HG02798 (cell line): ENCODE measurements at regions not wholly inside any gene's neighbourhood (a gene's known extent, or its start where the extent isn't known, plus 50 kb on each side); places are given as distances from the start of the nearest gene placed in this dataset.
"Not testable (repeated sequence)": the region's sequence is repeated elsewhere in the genome, so short reads cannot be mapped to it uniquely, and the experiment has no call there.

ENCODE experiments used
- ATAC-seq: cut with Tn5 transposase; IDR thresholded peaks from one replicate; pipeline ENCODE4 v1.9.1; 2021; ENCODE audit warnings: mild to moderate bottlenecking; ENCODE audit not compliant: unreplicated experiment, poor library complexity

GRCh38 chr1:232332710-232333418, 297.1 kb downstream of the SIPA1L2 start:
- ATAC-seq, result not testable (repeated sequence)

- ATAC-seq, result no peak
Measured at GRCh38 chr1:232329103-232329813, 300.7 kb downstream of the SIPA1L2 start.

DNA sequence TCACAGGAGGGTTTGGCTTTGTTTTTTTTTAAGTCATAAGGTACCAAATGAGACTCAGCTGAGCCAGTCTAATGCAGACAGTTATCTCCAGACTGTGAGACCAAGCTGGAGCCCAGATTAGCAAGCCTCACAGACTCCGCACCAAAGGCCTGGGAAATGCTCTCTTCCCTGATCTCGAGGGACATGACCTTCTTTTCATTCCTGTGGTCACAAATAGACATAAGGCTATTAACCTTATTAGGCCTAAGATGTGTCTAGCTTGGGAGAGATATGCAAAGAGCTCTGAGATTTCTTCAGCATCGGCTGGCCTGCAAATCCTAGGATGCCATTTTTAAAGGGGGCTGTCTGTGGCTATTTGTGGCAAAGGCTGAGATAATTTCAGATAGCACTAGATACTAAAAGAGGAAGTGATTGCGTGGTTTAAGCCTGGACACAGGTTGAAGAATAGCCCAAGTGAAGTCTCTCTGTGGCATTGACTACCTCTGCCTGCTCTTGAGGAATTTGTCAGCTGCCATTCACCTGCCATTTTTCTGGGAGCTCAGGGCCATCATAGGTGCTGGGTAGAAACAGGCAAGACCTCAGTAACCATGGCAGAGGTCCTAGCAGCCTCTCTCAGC, 301.3 kb downstream of the SIPA1L2 start:
- ATAC-seq, result no peak

DNA sequence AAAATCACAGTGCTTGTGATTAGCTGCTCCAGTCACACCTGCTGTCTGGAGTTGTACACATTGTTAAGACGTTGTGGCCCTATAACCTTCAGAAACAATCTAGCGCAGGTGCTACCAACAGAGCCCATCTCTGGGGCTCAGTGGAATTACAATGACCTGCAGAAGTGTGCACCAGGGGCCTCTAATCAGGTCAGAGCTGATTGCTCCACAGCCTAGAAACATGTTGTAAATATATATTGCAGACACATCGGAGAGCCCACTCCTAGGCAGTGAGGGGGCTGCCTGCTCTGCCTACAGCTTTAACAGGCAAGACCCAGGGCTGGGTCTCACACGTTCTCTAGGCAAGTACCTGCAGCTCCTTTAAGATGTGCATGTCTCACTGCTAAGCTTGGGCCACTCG, 302.0 kb downstream of the SIPA1L2 start:
- no peak for ATAC-seq

- no peak for ATAC-seq
Measured at GRCh38 chr1:232327269-232327668, 302.7 kb downstream of the SIPA1L2 start.

- ATAC-seq, result no peak
Measured at GRCh38 chr1:232322162-232322734, 307.7 kb downstream of the SIPA1L2 start.

GRCh38 chr1:232319518-232320210, 310.3 kb downstream of the SIPA1L2 start:
- ATAC-seq, result no peak

- no peak for ATAC-seq
Measured at GRCh38 chr1:232319072-232319471, 310.9 kb downstream of the SIPA1L2 start.

DNA sequence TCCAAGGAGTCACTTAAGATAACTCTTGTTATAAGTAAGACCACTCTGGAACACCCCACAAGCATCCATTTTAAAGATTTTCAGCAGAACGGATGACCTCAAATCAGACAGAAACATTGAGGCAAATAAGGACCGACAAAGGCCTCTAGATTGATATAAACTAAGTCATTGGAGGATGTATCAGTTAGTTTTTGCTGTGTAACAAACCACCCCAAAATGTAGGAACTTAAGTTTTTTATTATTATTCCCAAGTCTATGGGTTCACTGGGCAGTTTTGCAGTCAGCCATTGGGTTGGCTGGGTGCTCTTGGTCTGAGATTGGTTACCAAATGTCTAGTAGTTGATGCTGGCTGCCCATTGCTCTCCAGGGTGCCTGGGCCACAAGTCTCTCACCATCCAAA, 311.8 kb downstream of the SIPA1L2 start:
- no peak for ATAC-seq

- no peak for ATAC-seq
Measured at GRCh38 chr1:232317350-232317749, 312.6 kb downstream of the SIPA1L2 start.

DNA sequence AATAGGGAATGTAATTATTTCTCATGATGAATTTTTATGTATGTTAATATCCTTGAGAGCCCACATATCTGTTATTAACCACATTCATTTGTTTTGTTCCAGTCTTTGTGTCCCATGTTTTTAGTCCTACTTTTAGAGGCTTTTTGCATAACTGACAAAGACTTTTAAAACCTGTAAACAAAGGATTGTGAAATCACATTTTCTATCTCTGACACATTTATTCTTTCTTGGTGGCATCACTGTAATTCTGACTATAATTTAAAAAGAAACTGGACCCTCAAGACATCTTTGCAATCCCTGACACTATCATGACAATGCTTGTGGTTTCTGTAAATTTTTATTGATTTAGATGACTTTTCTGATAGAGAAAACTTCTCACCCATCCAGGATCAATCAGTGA, 313.1 kb downstream of the SIPA1L2 start:
- ATAC-seq, result no peak

DNA sequence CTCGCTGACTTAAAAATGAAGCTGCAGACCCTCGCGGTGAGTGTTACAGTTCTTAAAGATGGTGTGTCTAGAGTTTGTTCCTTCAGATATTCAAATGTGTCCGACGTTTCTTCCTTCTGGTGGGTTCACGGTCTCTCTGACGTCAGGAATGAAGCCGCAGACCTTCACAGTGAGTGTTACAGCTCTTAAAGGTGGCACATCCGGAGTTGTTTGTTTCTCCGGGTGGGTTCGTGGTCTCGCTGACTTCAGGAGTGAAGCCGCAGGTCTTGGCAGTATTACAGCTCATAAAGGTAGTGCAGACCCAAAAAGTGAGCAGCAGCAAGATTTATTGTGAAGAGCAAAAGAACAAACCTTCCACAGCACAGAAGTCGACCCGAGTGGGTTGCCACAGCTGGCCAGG, 316.1 kb downstream of the SIPA1L2 start:
- ATAC-seq, result not testable (repeated sequence)

- ATAC-seq, result no peak
Measured at GRCh38 chr1:232310541-232310940, 319.4 kb downstream of the SIPA1L2 start.

- no peak for ATAC-seq
Measured at GRCh38 chr1:232308616-232309015, 321.3 kb downstream of the SIPA1L2 start.

DNA sequence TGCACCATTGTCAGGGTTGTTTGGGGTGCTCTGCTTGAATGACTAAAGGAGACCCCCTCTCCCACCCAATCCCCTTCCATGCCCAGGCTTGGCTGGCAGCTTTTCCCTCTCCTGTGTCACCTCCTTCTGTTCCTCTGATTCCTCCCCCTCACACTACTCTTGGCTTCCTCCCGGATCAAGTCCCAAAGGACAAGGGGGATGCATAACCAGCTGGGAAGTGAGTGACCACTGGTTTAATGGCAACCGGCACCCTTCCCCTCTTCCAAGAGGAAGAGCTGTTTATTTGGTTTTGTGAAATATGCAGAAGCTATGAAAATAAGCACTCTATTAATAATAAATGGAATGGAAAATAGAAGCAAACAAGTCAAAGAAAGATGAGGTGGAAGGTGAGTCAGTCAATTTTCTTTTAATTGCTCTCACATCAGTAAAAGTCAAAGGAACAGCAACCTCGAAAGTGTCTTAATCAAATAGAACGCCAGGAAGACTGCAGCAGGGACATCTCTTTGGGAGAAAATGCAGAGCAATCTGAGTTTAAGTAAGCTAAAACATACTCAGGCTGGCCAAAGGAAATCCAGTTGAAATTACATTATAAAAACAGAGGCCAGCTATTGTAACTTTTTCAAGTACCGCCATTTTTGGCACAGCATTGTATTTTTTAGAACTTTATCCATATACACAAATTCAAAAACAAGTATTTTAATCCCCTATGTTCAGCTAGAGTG, 322.5 kb downstream of the SIPA1L2 start:
- no peak for ATAC-seq

DNA sequence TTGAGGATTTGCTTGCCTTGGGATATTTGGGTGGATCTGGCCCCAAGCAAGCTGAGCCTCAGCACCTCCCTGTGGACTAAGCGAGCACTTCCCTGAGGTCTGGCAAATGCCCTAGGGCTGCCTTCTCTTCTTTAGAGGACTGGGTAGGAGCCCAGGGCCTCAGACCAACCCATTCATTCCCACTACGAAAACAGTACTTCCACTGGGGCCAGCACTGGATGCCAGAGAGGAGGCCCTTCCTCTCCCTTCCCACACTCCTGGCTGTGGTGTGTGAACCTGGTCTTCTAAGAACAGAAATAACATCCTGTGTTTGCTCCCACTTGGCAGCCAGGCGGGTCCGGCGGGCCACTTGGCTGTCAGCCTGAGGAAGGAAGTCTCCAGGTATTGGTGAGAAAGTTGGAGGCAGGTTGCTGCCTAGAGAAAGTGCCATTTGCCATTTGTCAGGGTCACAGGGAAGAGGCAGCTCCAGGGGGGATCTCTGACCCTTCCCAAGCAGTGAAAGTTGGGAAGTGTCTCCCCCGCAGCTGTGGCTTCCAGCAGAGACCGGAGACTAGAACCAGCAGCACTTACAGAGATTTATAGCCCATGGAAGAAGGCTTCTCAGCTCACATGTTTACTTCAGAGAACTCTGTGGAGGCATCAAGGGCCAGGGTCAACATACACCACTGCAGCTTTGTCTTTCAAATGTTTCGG, 323.5 kb downstream of the SIPA1L2 start:
- ATAC-seq, result no peak

- ATAC-seq, result no peak
Measured at GRCh38 chr1:232305050-232305449, 324.9 kb downstream of the SIPA1L2 start.

- ATAC-seq, result no peak
Measured at GRCh38 chr1:232303222-232303620, 326.7 kb downstream of the SIPA1L2 start.
